Hippocampal formation (tissue), 2 donors: ENCODE measurements at regions not wholly inside any gene's neighbourhood (a gene's known extent, or its start where the extent isn't known, plus 50 kb on each side); places are given as distances from the start of the nearest gene placed in this dataset.
"Not testable (repeated sequence)": the region's sequence is repeated elsewhere in the genome, so short reads cannot be mapped to it uniquely, and the experiment has no call there.

Experiments
- DNase-seq, 2 donors: peaks; one replicate each; lab custom pipeline; 2025; lab: John Stamatoyannopoulos, UW

DNA sequence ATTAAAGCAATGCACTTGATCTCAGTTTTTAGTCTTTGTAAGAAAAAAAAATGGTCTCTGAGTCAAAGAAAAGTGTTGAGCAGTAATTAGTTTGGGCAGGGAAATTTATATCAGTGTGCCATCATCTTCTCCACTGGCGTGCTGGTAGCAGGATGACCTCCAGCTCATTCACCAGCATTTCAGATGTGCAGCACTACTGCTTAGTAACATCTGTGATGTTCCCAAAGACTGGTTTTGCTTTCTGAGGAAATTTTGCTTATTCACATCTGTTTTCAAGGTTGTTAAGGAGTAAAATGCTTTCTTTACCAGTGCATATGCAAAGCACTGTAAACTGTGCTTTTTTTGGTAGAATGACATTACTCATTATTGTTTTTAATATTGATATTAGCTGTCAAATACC, 540.4 kb downstream of the TRAM1L1 start:
- no peak for DNase-seq

- no peak for DNase-seq
Observed at GRCh38 chr4:116539744-116540143, 545.6 kb downstream of the TRAM1L1 start.

DNA sequence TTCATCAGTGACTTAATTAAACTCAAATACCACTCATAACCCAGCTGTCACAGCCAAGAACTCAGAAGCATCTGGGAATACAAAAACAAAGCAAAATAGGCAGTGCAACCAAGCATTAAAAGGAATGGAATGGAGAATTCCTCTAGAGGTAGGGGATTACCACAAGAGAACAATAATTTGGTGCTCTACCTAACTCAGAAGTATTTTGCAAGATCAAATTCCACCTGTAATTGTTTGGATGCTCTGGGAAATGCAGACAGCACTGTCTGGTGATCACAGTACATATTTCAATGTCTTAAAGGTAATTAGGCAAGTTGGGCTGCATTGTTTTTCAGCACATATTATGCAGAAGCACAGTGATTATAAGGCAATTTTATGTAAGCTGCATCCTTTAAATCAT, 547.5 kb downstream of the TRAM1L1 start:
- DNase-seq = no peak

- DNase-seq = not testable (repeated sequence)
Observed at GRCh38 chr4:116536024-116536423, 549.4 kb downstream of the TRAM1L1 start.

DNA sequence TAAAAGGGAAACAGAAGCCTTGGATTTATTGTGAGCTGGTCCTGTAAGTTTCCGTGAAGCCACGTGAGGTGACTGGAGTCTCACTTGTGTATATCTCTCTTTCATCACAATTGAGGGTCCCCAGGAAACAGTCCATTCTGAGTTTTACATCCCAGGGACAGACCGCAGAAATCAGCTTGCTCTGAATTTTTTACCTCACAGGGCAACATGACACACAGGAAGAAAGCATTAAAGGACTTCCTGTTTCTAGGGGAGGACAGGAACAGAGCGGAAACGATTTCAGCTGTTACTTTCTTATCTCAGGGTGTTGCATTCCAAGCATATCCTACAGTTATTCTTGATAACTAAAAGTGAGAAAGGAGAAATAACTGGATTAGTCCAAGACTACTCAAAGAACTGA, 553.5 kb downstream of the TRAM1L1 start:
- no peak for DNase-seq

- DNase-seq = no peak
Observed at GRCh38 chr4:116531026-116531425, 554.4 kb downstream of the TRAM1L1 start.

DNA sequence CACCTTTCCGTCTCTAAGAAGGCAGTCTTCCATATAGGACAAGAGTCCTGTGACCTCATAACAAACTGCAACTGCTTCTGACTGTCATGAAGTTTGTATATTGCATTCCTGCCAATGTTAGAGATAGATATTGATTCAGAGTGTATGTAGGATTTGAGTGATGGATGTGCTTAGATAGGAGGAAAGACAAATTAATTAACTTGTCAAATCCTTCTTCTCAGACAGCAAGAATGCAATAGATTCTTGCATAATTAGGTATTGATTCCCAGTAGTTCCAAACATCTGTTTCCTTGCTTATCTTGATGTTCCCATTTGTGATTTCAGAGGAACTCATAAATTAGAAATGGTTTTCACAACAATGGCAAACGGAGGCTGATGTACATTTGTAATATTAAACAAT, 555.3 kb downstream of the TRAM1L1 start:
- no peak for DNase-seq

- no peak for DNase-seq
Observed at GRCh38 chr4:116529129-116529528, 556.2 kb downstream of the TRAM1L1 start.

GRCh38 chr4:116522922-116523321, 562.5 kb downstream of the TRAM1L1 start:
- no peak for DNase-seq

DNA sequence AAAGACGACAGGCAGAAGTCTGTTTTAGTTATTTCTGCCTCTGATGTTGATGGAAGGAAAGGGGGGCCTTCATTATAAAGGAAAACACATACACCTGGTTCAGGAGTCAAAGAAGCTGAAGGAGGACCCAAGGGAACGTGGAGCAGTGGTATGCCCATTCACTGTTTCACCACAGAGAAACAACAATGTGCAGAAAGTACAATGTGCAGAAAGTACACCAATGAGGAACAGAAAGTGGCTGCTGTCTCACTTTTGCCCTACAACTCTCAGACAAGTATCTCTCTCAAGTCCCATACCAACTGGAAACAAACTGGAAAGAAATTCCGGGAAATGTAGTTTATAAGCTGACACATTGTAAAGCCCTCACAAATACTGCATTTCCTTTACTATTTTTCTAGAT, 564.5 kb downstream of the TRAM1L1 start:
- no peak for DNase-seq

GRCh38 chr4:116516711-116517110, 568.7 kb downstream of the TRAM1L1 start:
- no peak for DNase-seq

- DNase-seq = no peak
Observed at GRCh38 chr4:116515959-116516358, 569.4 kb downstream of the TRAM1L1 start.

GRCh38 chr4:116512552-116512951, 572.8 kb downstream of the TRAM1L1 start:
- DNase-seq = no peak

DNA sequence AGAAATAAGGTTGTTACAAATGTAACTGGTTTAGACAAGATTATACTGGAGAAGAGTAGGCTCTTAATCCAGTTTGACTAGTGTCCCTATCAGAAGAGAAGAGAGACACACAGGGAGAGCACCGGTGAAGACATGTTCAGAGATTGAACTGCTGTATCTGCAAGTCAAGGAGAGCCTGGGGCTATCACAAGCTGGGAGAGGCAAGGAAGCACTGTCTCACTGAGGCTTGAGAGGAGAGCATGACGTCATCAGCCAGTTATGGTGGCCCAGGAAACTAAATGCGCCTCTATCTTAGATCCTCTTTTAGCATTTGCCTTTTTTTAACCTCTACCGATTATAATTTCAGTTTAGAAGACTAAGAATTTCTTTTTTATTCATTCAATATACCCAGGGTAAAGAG, 583.4 kb downstream of the TRAM1L1 start:
- DNase-seq = no peak

- no peak for DNase-seq
Observed at GRCh38 chr4:116500225-116500624, 585.2 kb downstream of the TRAM1L1 start.

GRCh38 chr4:116489739-116490138, 595.6 kb downstream of the TRAM1L1 start:
- no peak for DNase-seq

GRCh38 chr4:116486401-116486800, 599.0 kb downstream of the TRAM1L1 start:
- DNase-seq = no peak

GRCh38 chr4:116480546-116480945, 604.8 kb downstream of the TRAM1L1 start:
- no peak for DNase-seq

- no peak for DNase-seq
Observed at GRCh38 chr4:116478343-116478742, 607.0 kb downstream of the TRAM1L1 start.

DNA sequence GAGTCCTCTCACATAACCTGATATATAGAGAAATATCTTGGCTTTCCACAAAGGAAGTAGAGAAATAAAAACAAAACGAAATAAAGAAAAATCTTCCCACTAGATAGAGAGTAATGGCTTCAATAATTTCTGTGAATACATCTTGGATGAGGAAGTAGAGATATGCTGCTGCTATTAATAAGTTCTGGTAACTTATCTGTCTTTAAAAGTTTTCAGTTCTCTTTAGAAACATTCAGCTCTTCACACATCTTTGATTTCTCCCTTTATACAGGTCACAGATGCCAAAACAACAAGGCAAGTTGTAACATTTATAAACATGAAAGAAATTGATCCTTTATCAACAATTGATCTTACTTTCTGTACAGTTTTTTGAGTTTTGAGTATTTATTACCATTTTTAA, 615.8 kb downstream of the TRAM1L1 start:
- DNase-seq = no peak

DNA sequence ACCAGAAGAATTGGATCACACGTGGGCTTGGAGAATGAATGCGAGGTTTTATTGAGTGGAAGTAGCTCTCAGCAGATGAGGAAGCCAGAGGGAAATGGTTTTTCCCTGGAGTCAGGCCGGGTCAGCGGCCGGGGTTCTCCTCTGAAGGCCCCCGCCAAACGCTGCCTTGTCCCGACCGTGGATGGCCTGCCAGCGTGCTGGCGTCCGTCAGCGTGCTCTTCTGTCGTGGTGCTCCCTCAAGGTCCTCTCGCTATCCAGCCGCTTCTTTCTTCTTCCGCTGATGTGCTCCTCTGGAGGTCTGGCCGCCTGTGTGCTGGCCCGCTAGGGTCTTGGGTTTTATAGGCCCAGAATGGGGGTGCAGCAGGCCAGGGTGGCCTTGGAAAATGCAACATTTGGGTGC, 632.2 kb downstream of the TRAM1L1 start:
- no peak for DNase-seq

GRCh38 chr4:116449764-116450163, 635.6 kb downstream of the TRAM1L1 start:
- no peak for DNase-seq

DNA sequence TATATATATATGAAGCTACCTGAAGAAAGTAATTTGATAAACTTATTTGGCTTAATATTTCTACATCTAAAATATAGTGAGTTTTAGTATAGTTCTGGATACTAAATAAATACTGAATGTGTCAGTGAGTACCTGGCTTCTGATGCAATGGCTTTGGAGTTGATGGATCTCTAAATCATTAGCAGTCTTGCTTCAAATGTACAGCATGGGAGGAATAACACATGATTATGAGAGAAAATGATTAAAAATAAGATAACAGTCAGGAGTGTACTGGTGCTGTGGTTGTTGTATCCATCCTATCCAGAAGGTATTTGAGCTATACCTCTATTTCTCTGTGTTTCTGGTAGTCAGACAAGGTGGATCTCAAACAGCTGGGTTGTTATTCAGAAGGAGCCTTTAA, 641.3 kb downstream of the TRAM1L1 start:
- no peak for DNase-seq

GRCh38 chr4:116438981-116439729, 646.2 kb downstream of the TRAM1L1 start:
- DNase-seq = no peak
